Prostate gland (tissue), 2 donors: ENCODE measurements at regions not wholly inside any gene's neighbourhood (a gene's known extent, or its start where the extent isn't known, plus 50 kb on each side); places are given as distances from the start of the nearest gene placed in this dataset.
A peak's percentile ranks its signal among the peaks of the same experiment; 100 is the strongest.

Source experiments
- DNase-seq: peaks from one replicate; pipeline ENCODE4 v3.0.0-alpha.2; 2019; ENCODE audit warnings: low spot score
- H3K27ac ChIP-seq, 2 donors: fragments of 200-600 bp; sonication (generic); 2 replicates each; pipeline ENCODE4 v1.5.1; 2017 to 2019
- H3K27me3 ChIP-seq: fragments of 200-600 bp; sonication (generic); replicated peaks from 2 replicates; pipeline ENCODE4 v1.5.1; 2019; ENCODE audit not compliant: insufficient read depth
- H3K36me3 ChIP-seq, 2 donors: fragments of 200-600 bp; sonication (generic); 1 replicate in 1 of 2; 2 replicates in 1 of 2; pipeline versions ENCODE4 v1.5.1 to v1.8.1; 2017 to 2019
- H3K4me1 ChIP-seq: fragments of 200-600 bp; sonication (generic); replicated peaks from 2 replicates; pipeline ENCODE4 v1.5.1; 2019
- H3K4me3 ChIP-seq, 2 donors: fragments of 200-600 bp; sonication (generic); 2 replicates each; pipeline ENCODE4 v1.5.1; 2017 to 2019
- H3K9me3 ChIP-seq: fragments of 200-600 bp; sonication (generic); 2 replicates; pipeline ENCODE4 v1.5.1; 2017
- CTCF ChIP-seq, 4 experiments: fragments of 200-600 bp in 2 of 4; fragments of 450-650 bp in 2 of 4; sonication (generic) in 2 of 4; IDR thresholded peaks; 1 replicate in 3 of 4; 2 replicates in 1 of 4; pipeline ENCODE4 v1.5.1; 2016 to 2019; ENCODE audit warnings: antibody characterized with exemption in 4 of 4, mild to moderate bottlenecking in 2 of 4, moderate library complexity in 2 of 4
- POLR2A ChIP-seq: fragments of 450-650 bp; IDR thresholded peaks from one replicate; pipeline ENCODE4 v1.6.1; 2016; ENCODE audit warnings: antibody characterized with exemption, mild to moderate bottlenecking
- POLR2AphosphoS5 ChIP-seq: sonication (generic); formaldehyde crosslinking; IDR thresholded peaks from one replicate; pipeline ENCODE4 v1.6.1; 2017; ENCODE audit warnings: antibody characterized with exemption
- WGBS: methylation state at CpG from one replicate; pipeline ENCODE4 v1.1.5; 2018; 5-methylcytosine and 5-hydroxymethylcytosine counted together
- intact Hi-C: fragments of 100-400 bp; cut with DNase I; formaldehyde crosslinking; loops from one replicate; pipeline ENCODE4 v1.14.2; 2022

DNA sequence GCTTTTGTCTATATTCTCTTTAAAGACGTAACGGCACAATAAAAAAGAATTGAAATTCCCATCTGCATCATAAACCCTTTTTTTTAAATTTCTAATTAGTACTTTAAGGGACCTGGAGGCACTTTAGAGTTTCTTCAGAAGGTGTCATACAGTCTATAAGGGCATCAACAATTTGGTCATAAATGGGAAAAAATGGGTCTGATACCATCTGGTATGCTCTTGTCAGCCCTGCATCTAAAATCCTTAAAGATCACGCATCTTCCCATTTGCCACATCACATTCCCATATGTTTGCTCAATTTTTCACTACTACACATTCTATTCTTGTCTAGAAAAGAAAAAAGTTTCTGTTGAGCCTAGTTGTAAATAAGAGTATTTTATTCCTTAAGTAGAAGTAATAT, 53.8 kb downstream of the COX7C start:
- DNase-seq, result no peak
- 90% methylated on average over 3 of the region's 3 CpGs for WGBS
- intact Hi-C loops, result no loop called here
- H3K4me1 ChIP-seq, result no peaks in the 10 kb centered on the region
- H3K4me3 ChIP-seq, result no peak overlapping the region
- H3K36me3 ChIP-seq, result no peaks in the 10 kb centered on the region
- H3K9me3 ChIP-seq, result no peaks in the 10 kb centered on the region
- H3K27ac ChIP-seq, result no peak overlapping the region
- no peaks in the 10 kb centered on the region for H3K27me3 ChIP-seq
- TF ChIP-seq CTCF (IDR thresholded peaks at IDR 0.05), result no peak
- no peak for TF ChIP-seq POLR2A
- no peak for TF ChIP-seq POLR2AphosphoS5

GRCh38 chr5:86674069-86674468, 56.3 kb downstream of the COX7C start:
- H3K36me3 ChIP-seq, result no peaks in the 10 kb centered on the region
- no peaks in the 10 kb centered on the region for H3K4me1 ChIP-seq
- no peaks in the 10 kb centered on the region for H3K9me3 ChIP-seq
- DNase-seq, result no peak
- no peak for TF ChIP-seq POLR2AphosphoS5
- no peak for TF ChIP-seq POLR2A
- TF ChIP-seq CTCF (IDR thresholded peaks at IDR 0.05), result no peak
- H3K27ac ChIP-seq, result no peak overlapping the region
- H3K27me3 ChIP-seq, result no peaks in the 10 kb centered on the region
- H3K4me3 ChIP-seq, result no peak overlapping the region
- WGBS, result 77% methylated on average over 4 of the region's 4 CpGs
- intact Hi-C loops, result no loop called here

DNA sequence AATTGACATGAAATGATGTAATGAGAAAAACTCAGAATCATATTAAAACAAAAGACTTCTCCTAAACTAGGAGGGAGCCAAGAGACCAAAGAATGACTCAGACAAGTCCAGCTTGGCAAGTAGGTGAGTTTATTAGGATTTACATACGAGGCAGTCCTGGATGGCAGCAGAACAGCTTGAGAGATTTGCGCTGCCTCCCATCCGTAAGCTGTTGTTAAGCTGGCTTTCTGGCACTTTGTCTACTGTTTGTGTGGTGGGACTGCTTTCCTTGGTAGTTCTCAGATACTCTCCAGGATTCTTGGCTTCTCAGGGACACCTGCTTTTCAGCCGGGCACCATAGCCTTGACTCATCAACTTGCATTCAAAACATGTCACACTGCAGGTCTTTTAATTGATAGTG, 57.6 kb downstream of the COX7C start:
- WGBS, result 67% methylated on average over 4 of the region's 4 CpGs
- no peaks in the 10 kb centered on the region for H3K9me3 ChIP-seq
- intact Hi-C loops, result no loop called here
- no peak for TF ChIP-seq CTCF (IDR thresholded peaks at IDR 0.05)
- TF ChIP-seq POLR2AphosphoS5, result no peak
- DNase-seq, result no peak
- H3K27ac ChIP-seq, result no peak overlapping the region
- H3K27me3 ChIP-seq, result no peaks in the 10 kb centered on the region
- no peak overlapping the region for H3K4me3 ChIP-seq
- no peaks in the 10 kb centered on the region for H3K4me1 ChIP-seq
- no peaks in the 10 kb centered on the region for H3K36me3 ChIP-seq

- H3K4me1 ChIP-seq, result no peaks in the 10 kb centered on the region
- intact Hi-C loops, result no loop called here
- 0% methylated on average over 1 of the region's 1 CpG for WGBS
- peak; percentile 6 for DNase-seq
- H3K27ac ChIP-seq, result no peak overlapping the region
- H3K4me3 ChIP-seq, result no peak overlapping the region
- TF ChIP-seq POLR2AphosphoS5 (peak; percentile 27), CTCF (IDR thresholded peaks at IDR 0.05) (peak in 3 of 4 experiments; percentile 44 to 53 (median 46)), POLR2A (no peak)
- H3K27me3 ChIP-seq, result no peaks in the 10 kb centered on the region
- H3K9me3 ChIP-seq, result no peaks in the 10 kb centered on the region
- H3K36me3 ChIP-seq, result no peaks in the 10 kb centered on the region
These were observed 61.8 kb downstream of the COX7C start for GRCh38 chr5:86679529-86679928.

DNA sequence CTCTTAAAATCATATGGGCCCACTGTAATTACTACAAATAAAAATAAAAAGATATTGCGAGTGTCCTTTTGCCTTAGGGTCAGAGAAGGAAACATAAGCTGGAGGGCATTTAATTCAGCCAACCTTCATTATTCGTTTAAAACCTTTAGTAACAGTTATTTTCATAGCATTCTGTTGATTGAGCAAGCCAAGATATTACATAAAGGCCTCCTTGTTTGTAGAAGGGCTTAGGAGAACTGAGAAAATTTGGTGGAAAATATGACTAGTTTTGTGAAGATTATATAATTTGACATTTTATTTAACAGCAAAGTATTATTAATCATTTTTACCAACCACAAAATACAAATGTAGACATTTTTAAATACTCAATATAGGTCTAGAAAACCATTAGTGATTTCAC, 62.2 kb downstream of the COX7C start:
- Histone ChIP-seq H3K9me3 (no peaks in the 10 kb centered on the region), H3K27ac (no peak overlapping the region), H3K4me1 (no peaks in the 10 kb centered on the region), H3K36me3 (no peaks in the 10 kb centered on the region), H3K4me3 (no peak overlapping the region), H3K27me3 (no peaks in the 10 kb centered on the region)
- TF ChIP-seq POLR2A, result no peak
- TF ChIP-seq POLR2AphosphoS5, result no peak
- no peak for TF ChIP-seq CTCF (IDR thresholded peaks at IDR 0.05)
- WGBS, result 47% methylated on average over 2 of the region's 2 CpGs
- intact Hi-C loops, result no loop called here
- no peak for DNase-seq
